ENCODE measurements at regions not wholly inside any gene's neighbourhood (a gene's known extent, or its start where the extent isn't known, plus 50 kb on each side); places are given as distances from the start of the nearest gene placed in this dataset.

DNA sequence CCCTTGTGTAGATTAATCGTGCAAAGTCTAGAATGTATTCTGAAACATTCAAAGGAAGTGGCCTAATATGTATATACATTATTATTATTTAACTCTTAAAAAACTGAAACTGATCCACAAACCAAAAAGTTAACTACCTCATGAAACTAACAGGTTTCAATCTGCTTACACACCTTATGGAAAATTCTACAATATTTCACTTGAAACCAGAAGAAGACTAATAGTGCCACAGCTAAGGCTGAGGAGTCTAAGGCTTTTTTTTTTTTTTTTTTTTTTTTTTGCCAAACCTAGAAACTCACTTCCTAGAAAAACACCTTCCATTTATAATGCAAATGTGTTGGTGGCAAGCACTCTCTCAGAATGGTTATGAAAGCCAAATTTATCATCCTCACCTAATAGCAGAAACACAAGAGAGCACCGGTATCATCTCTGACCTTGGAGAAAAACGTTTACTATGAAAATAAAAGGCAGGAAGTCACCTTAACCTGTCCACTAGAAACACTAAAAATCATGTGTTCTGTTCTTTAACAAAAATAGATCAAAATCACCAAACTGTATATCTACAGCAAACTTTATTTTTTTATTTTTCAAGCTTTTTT, 586.1 kb downstream of the FRK start:
- TF ChIP-seq, protein P1, sequence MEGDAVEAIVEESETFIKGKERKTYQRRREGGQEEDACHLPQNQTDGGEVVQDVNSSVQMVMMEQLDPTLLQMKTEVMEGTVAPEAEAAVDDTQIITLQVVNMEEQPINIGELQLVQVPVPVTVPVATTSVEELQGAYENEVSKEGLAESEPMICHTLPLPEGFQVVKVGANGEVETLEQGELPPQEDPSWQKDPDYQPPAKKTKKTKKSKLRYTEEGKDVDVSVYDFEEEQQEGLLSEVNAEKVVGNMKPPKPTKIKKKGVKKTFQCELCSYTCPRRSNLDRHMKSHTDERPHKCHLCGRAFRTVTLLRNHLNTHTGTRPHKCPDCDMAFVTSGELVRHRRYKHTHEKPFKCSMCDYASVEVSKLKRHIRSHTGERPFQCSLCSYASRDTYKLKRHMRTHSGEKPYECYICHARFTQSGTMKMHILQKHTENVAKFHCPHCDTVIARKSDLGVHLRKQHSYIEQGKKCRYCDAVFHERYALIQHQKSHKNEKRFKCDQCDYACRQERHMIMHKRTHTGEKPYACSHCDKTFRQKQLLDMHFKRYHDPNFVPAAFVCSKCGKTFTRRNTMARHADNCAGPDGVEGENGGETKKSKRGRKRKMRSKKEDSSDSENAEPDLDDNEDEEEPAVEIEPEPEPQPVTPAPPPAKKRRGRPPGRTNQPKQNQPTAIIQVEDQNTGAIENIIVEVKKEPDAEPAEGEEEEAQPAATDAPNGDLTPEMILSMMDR (IDR thresholded peaks at IDR 0.05; ENCODE audit: control extremely low read depth in 1 of 3, insufficient read depth in 1 of 3, low read depth in 1 of 3, low read length in 3 of 3): no peak
- TF ChIP-seq, protein P2, sequence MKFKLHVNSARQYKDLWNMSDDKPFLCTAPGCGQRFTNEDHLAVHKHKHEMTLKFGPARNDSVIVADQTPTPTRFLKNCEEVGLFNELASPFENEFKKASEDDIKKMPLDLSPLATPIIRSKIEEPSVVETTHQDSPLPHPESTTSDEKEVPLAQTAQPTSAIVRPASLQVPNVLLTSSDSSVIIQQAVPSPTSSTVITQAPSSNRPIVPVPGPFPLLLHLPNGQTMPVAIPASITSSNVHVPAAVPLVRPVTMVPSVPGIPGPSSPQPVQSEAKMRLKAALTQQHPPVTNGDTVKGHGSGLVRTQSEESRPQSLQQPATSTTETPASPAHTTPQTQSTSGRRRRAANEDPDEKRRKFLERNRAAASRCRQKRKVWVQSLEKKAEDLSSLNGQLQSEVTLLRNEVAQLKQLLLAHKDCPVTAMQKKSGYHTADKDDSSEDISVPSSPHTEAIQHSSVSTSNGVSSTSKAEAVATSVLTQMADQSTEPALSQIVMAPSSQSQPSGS (IDR thresholded peaks at IDR 0.05; ENCODE audit: low read length): no peak
- TF ChIP-seq EGR1 (IDR thresholded peaks at IDR 0.05; ENCODE audit: borderline replicate concordance, low read depth, low read length) (no peak), TEAD4 (IDR thresholded peaks at IDR 0.05; ENCODE audit: low read depth, low read length) (no peak), YY1 (IDR thresholded peaks at IDR 0.05; ENCODE audit: low read depth, low read length) (no peak), EP300 (IDR thresholded peaks at IDR 0.05; ENCODE audit: borderline replicate concordance in 1 of 2, low read depth in 2 of 2, low read length in 2 of 2) (no peak), RAD21 (IDR thresholded peaks at IDR 0.05 in 1 of 2, conservative IDR thresholded peaks at IDR 0.05 in 1 of 2; ENCODE audit: low read depth in 2 of 2, low read length in 2 of 2) (no peak), POLR2A (IDR thresholded peaks at IDR 0.05; ENCODE audit: control extremely low read depth in 1 of 2, low read depth in 2 of 2, low read length in 2 of 2) (no peak)
